Tibial nerve (tissue), 4 donors: ENCODE measurements at regions not wholly inside any gene's neighbourhood (a gene's known extent, or its start where the extent isn't known, plus 50 kb on each side); places are given as distances from the start of the nearest gene placed in this dataset.

ENCODE experiments used
- CTCF ChIP-seq, 5 experiments: fragments of 200-600 bp in 3 of 5; fragments of 450-650 bp in 2 of 5; sonication (generic) in 3 of 5; IDR thresholded peaks; one replicate each; pipeline ENCODE4 v1.5.1; 2016 to 2019; ENCODE audit warnings: antibody characterized with exemption in 5 of 5, mild to moderate bottlenecking in 3 of 5, moderate library complexity in 2 of 5
- EP300 ChIP-seq, 2 donors: sonication (generic); formaldehyde crosslinking; IDR thresholded peaks; one replicate each; pipeline ENCODE4 v1.6.1; 2017; ENCODE audit warnings: antibody characterized with exemption in 2 of 2, mild to moderate bottlenecking in 1 of 2
- POLR2A ChIP-seq, 2 donors: fragments of 450-650 bp; IDR thresholded peaks; one replicate each; pipeline ENCODE4 v1.6.1; 2017; ENCODE audit warnings: antibody characterized with exemption in 2 of 2, mild to moderate bottlenecking in 2 of 2, moderate library complexity in 2 of 2

GRCh38 chr5:14035859-14036503, 91.5 kb upstream of the DNAH5 start:
- TF ChIP-seq CTCF (IDR thresholded peaks at IDR 0.05): no peak
- peak in 1 of 2 donors; percentile 51 for TF ChIP-seq EP300 (IDR thresholded peaks at IDR 0.05)
- no peak for TF ChIP-seq POLR2A (IDR thresholded peaks at IDR 0.05)
